ENCODE measurements at regions not wholly inside any gene's neighbourhood (a gene's known extent, or its start where the extent isn't known, plus 50 kb on each side); places are given as distances from the start of the nearest gene placed in this dataset.

GRCh38 chr14:26845151-26845818, 247.5 kb upstream of the NOVA1 start:
- TF ChIP-seq CTCF (optimal IDR thresholded peaks at IDR 0.05 in 1 of 3, IDR thresholded peaks at IDR 0.05 in 1 of 3, conservative IDR thresholded peaks at IDR 0.05 in 1 of 3; ENCODE audit: extremely low read depth in 1 of 3, insufficient read depth in 2 of 3, low read length in 3 of 3) (no peak), EZH2 (IDR thresholded peaks at IDR 0.05; ENCODE audit: low read length) (no peak)

Measured in keratinocyte (primary cell).